ENCODE measurements at regions not wholly inside any gene's neighbourhood (a gene's known extent, or its start where the extent isn't known, plus 50 kb on each side); places are given as distances from the start of the nearest gene placed in this dataset.

GRCh38 chr20:21967481-21967880 is 262.0 kb downstream of the PAX1 start:
- DNase-seq (ENCODE audit: low read depth in 2 of 2), result no peak

GRCh38 chr20:21956591-21956990 is 251.1 kb downstream of the PAX1 start:
- no peak for DNase-seq (ENCODE audit: low read depth in 2 of 2)

GRCh38 chr20:21947406-21947805 is 241.9 kb downstream of the PAX1 start:
- no peak for DNase-seq (ENCODE audit: low read depth in 2 of 2)

- no peak for DNase-seq (ENCODE audit: low read depth in 2 of 2)
These were observed 238.8 kb downstream of the PAX1 start for GRCh38 chr20:21944227-21944626.

GRCh38 chr20:21941941-21942805 is 236.7 kb downstream of the PAX1 start:
- no peak for DNase-seq (ENCODE audit: low read depth in 2 of 2)

GRCh38 chr20:21936720-21937380 is 231.4 kb downstream of the PAX1 start:
- DNase-seq (ENCODE audit: low read depth in 2 of 2), result no peak

- DNase-seq (ENCODE audit: low read depth in 2 of 2), result no peak
These were observed 230.8 kb downstream of the PAX1 start for GRCh38 chr20:21936261-21936660.

- no peak for DNase-seq (ENCODE audit: low read depth in 2 of 2)
These were observed 228.1 kb downstream of the PAX1 start for GRCh38 chr20:21933526-21933925.

GRCh38 chr20:21921251-21921650 is 215.8 kb downstream of the PAX1 start:
- DNase-seq (ENCODE audit: low read depth in 2 of 2), result no peak

GRCh38 chr20:21920211-21920610 is 214.7 kb downstream of the PAX1 start:
- DNase-seq (ENCODE audit: low read depth in 2 of 2), result no peak

- no peak for DNase-seq (ENCODE audit: low read depth in 2 of 2)
These were observed 212.9 kb downstream of the PAX1 start for GRCh38 chr20:21918398-21918797.

GRCh38 chr20:21902391-21902790 is 196.9 kb downstream of the PAX1 start:
- no peak for DNase-seq (ENCODE audit: low read depth in 2 of 2)

- no peak for DNase-seq (ENCODE audit: low read depth in 2 of 2)
These were observed 196.2 kb downstream of the PAX1 start for GRCh38 chr20:21901470-21902275.

GRCh38 chr20:21900431-21900830 is 195.0 kb downstream of the PAX1 start:
- DNase-seq (ENCODE audit: low read depth in 2 of 2), result no peak

GRCh38 chr20:21874921-21875320 is 169.5 kb downstream of the PAX1 start:
- DNase-seq (ENCODE audit: low read depth in 2 of 2), result no peak

- no peak for DNase-seq (ENCODE audit: low read depth in 2 of 2)
These were observed 168.7 kb downstream of the PAX1 start for GRCh38 chr20:21874127-21874526.

- DNase-seq (ENCODE audit: low read depth in 2 of 2), result no peak
These were observed 167.8 kb downstream of the PAX1 start for GRCh38 chr20:21873291-21873690.

GRCh38 chr20:21867811-21868210 is 162.3 kb downstream of the PAX1 start:
- DNase-seq (ENCODE audit: low read depth in 2 of 2), result no peak

GRCh38 chr20:21867353-21867752 is 161.9 kb downstream of the PAX1 start:
- no peak for DNase-seq (ENCODE audit: low read depth in 2 of 2)

GRCh38 chr20:21862956-21863355 is 157.5 kb downstream of the PAX1 start:
- DNase-seq (ENCODE audit: low read depth in 2 of 2), result no peak

- no peak for DNase-seq (ENCODE audit: low read depth in 2 of 2)
These were observed 156.9 kb downstream of the PAX1 start for GRCh38 chr20:21862259-21862946.

- DNase-seq (ENCODE audit: low read depth in 2 of 2), result no peak
These were observed 135.5 kb downstream of the PAX1 start for GRCh38 chr20:21840991-21841390.

Data from stimulated activated CD8-positive, alpha-beta memory T cell treated with anti-CD3 and anti-CD28 coated beads, Interleukin-15, amount 100 ng/mL, for 48 hours (primary cell).